ACC112 (cell line): ENCODE measurements at regions not wholly inside any gene's neighbourhood (a gene's known extent, or its start where the extent isn't known, plus 50 kb on each side); places are given as distances from the start of the nearest gene placed in this dataset.

Experiments used
- H2AFZ ChIP-seq: fragments of 200-600 bp; sonication (generic); one replicate; pipeline ENCODE4 v1.6.0; 2017; ENCODE audit warnings: antibody characterized with exemption, low read length; ENCODE audit not compliant: unreplicated experiment
- H3K27ac ChIP-seq: fragments of 200-600 bp; sonication (generic); 2 replicates; pipeline ENCODE4 v1.5.1; 2014; ENCODE audit warnings: low read depth, mild to moderate bottlenecking, antibody characterized with exemption, low read length, moderate library complexity
- H3K27me3 ChIP-seq: fragments of 200-600 bp; sonication (generic); 2 replicates; pipeline ENCODE4 v1.6.1; 2014; ENCODE audit warnings: mild to moderate bottlenecking, antibody characterized with exemption, low read length, moderate library complexity, mixed read lengths; ENCODE audit not compliant: insufficient read depth
- H3K36me3 ChIP-seq: fragments of 200-600 bp; sonication (generic); 2 replicates; pipeline ENCODE4 v1.6.1; 2016; ENCODE audit warnings: mild to moderate bottlenecking, antibody characterized with exemption, low read length, moderate library complexity, mixed read lengths; ENCODE audit not compliant: insufficient read depth
- H3K4me1 ChIP-seq: fragments of 200-600 bp; sonication (generic); one replicate; pipeline ENCODE4 v1.6.1; 2016; ENCODE audit warnings: low read length, mixed read lengths; ENCODE audit not compliant: insufficient read depth, unreplicated experiment, control insufficient read depth
- H3K4me3 ChIP-seq: fragments of 200-600 bp; sonication (generic); 2 replicates; pipeline ENCODE4 v1.5.1; 2014; ENCODE audit warnings: mild to moderate bottlenecking, low read depth, low read length
- H3K79me2 ChIP-seq: fragments of 200-600 bp; sonication (generic); one replicate; pipeline ENCODE4 v1.6.0; 2016; ENCODE audit warnings: low read length; ENCODE audit not compliant: control insufficient read depth, unreplicated experiment, insufficient read depth

DNA sequence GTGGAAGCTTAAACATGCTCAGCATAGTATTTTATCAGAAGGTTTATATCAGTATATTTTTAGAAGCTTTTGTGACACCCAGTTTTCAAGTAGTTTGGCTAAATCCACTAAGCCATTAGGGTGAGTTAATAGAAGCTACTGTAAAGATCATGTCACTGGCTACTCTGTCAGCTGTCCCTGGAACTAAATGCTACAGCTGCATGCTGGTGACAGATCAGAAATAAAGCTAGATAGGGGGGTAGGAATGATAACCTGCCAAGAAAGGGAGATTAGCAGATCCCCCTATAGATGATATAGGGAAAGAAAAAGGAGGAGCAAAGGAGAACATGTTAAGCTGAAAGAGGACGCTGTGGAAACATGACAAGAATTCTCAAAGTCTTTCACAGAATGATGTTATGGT, 363.2 kb downstream of the QKI start:
- Histone ChIP-seq H3K4me3 (no peak overlapping the region), H3K27ac (no peak overlapping the region), H3K36me3 (no peaks in the 10 kb centered on the region)

DNA sequence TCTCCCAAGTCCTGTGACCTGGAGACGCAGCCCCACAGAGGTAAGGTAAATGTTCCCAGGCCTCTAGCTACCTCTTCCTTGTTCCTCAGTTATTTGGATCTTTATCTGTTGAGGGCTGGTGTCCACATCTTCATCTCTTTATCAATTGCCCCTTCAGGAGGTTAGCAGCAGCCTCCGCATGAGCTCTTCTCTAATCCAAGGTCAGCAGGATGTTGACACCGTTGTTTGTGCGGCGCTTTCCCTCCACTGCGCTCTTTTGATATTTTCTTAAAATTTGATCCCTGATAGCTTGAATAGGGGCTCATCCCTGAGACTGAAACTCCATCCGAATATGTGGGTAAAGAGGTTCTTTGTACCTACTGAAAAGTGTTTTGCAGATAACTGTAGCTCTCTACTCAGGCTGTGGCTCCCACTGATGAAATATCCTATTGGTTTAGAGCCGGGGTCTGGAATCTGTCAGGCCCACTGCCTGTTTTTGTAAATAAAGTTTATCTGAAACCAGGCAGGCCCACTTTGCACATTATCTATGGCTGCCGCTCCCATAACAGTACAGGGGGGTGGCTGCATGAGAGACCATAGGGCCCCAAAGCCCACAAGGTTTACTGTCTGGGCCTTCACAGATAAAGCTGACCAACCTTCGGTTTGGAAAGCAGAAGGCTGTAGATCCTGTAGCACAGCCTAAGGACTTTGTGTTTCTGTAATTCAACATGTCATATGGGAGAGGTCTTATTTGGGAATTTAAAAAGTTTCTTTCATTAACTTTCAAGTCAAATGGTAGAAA, 362.6 kb downstream of the QKI start:
- H3K79me2 ChIP-seq: no peaks in the 10 kb centered on the region
- no peak overlapping the region for H3K27ac ChIP-seq
- H3K4me3 ChIP-seq: no peak overlapping the region
- H3K36me3 ChIP-seq: no peaks in the 10 kb centered on the region
- H2AFZ ChIP-seq: no peak overlapping the region
- no peaks in the 10 kb centered on the region for H3K4me1 ChIP-seq
- no peaks in the 10 kb centered on the region for H3K27me3 ChIP-seq

More for the DNA sequence above, 363.2 kb downstream of the QKI start:
- no peaks in the 10 kb centered on the region for H3K27me3 ChIP-seq
- no peaks in the 10 kb centered on the region for H3K4me1 ChIP-seq
- no peak overlapping the region for H2AFZ ChIP-seq
- no peaks in the 10 kb centered on the region for H3K79me2 ChIP-seq

DNA sequence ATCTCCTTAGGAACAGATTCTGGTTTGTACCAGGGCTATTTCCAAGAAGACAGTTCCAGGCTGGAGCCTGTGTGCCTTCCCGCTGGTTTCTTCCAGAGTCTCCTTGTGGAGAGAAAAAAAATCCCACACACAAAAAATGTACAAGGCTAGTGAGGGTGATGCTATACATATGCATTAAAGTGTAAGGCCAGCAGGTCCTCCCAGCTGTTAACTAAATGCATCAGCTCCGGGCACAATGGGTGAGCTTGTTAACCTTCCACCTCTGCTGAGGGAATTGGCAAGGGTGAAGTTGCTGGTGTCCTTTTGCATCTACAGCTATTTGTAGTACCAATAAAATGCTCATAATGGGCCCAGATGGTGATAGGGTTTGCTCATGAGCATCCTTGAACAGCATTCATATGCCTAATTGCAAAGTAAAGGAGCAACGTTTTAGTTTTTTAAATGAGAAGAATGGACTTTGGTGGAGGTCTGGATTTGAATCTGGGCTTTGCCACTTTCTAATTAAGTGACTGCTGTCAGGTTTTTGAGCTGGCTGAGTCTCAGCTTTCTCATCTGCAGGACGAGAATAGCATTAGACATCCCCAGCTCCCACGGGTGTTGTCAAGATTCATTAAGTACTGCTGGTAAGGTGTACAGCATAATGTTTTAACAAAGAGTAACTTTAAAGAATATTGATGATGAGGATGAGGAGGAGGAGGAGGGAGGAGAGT, 361.8 kb downstream of the QKI start:
- Histone ChIP-seq H3K4me3 (no peak overlapping the region), H3K27me3 (no peaks in the 10 kb centered on the region), H3K4me1 (no peaks in the 10 kb centered on the region), H3K27ac (no peak overlapping the region), H3K36me3 (no peaks in the 10 kb centered on the region), H3K79me2 (no peaks in the 10 kb centered on the region), H2AFZ (no peak overlapping the region)

GRCh38 chr6:163775313-163775712, 360.8 kb downstream of the QKI start:
- Histone ChIP-seq H3K27me3 (no peaks in the 10 kb centered on the region), H3K27ac (no peak overlapping the region), H3K4me3 (no peak overlapping the region), H3K36me3 (no peaks in the 10 kb centered on the region), H3K4me1 (no peaks in the 10 kb centered on the region), H3K79me2 (no peaks in the 10 kb centered on the region), H2AFZ (no peak overlapping the region)

GRCh38 chr6:163774485-163774884, 360.0 kb downstream of the QKI start:
- H3K4me3 ChIP-seq: no peak overlapping the region
- H3K27me3 ChIP-seq: no peaks in the 10 kb centered on the region
- H3K79me2 ChIP-seq: no peaks in the 10 kb centered on the region
- no peaks in the 10 kb centered on the region for H3K36me3 ChIP-seq
- H2AFZ ChIP-seq: no peak overlapping the region
- H3K4me1 ChIP-seq: no peaks in the 10 kb centered on the region
- H3K27ac ChIP-seq: no peak overlapping the region

DNA sequence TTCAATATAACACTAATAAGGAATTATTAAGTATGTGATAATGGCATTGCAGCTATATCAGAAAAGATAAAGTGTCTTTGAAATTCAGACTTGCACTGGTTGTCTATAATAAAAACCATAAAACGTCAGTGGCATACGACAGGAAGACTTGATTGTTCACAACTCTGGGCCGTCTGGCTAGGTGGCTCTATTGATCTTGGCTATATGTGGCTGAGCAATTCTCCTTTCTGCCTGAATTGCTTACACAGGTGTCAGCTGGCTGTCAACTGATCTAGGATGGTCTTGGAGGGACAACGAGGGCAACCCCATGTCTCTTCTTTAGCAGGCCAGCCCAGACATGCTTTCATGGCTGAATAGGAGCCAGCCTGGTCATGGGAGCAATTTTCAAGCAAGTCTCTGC, 359.1 kb downstream of the QKI start:
- Histone ChIP-seq H3K4me3 (no peak overlapping the region), H3K4me1 (no peaks in the 10 kb centered on the region), H3K36me3 (no peaks in the 10 kb centered on the region), H3K79me2 (no peaks in the 10 kb centered on the region), H3K27ac (no peak overlapping the region), H2AFZ (no peak overlapping the region), H3K27me3 (no peaks in the 10 kb centered on the region)

GRCh38 chr6:163772701-163773100, 358.2 kb downstream of the QKI start:
- Histone ChIP-seq H3K27ac (no peak overlapping the region), H3K36me3 (no peaks in the 10 kb centered on the region), H2AFZ (no peak overlapping the region), H3K4me1 (no peaks in the 10 kb centered on the region), H3K79me2 (no peaks in the 10 kb centered on the region), H3K27me3 (no peaks in the 10 kb centered on the region), H3K4me3 (no peak overlapping the region)

DNA sequence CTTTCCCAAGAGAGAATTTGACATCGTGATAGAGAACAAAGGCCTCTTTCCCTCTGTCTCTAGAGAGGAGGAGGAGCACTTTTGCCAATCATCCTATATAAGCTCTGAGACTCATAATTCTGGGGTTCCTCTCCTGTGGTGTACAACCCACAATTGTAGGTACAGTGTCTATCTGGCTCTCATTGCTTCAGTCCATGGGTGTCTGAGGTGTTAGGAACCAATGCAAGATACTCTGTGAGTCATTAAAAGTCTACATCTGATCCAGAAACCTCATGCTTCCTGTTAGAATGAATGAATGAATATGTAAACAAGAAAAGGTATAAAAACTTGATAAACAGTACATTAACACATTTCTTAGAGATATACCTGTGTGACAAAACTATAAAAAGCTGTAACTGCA, 356.7 kb downstream of the QKI start:
- Histone ChIP-seq H3K36me3 (no peaks in the 10 kb centered on the region), H3K27me3 (no peaks in the 10 kb centered on the region), H3K27ac (no peak overlapping the region), H2AFZ (no peak overlapping the region), H3K79me2 (no peaks in the 10 kb centered on the region), H3K4me3 (no peak overlapping the region), H3K4me1 (no peaks in the 10 kb centered on the region)

DNA sequence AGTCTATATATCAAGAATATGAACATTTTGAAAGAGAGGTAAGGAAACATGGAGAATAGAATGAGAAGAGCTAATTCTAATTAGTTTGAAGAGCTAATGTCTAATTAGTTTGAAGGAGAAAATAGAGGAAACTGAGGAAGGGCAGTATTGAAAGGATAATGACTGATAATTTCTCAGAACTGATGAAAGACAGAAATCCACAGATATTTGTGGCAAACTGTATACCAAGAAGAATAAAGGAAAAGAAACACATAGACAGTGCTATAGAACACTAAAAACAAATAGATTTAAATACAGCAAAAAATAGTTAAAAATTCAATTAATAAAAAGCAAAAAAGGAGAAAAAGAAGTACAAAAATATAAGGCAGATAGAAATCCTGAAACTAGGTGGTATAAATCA, 354.4 kb downstream of the QKI start:
- no peaks in the 10 kb centered on the region for H3K27me3 ChIP-seq
- no peaks in the 10 kb centered on the region for H3K4me1 ChIP-seq
- H2AFZ ChIP-seq: no peak overlapping the region
- H3K36me3 ChIP-seq: no peaks in the 10 kb centered on the region
- no peak overlapping the region for H3K4me3 ChIP-seq
- H3K79me2 ChIP-seq: no peaks in the 10 kb centered on the region
- H3K27ac ChIP-seq: no peak overlapping the region

- Histone ChIP-seq H3K27ac (no peak overlapping the region), H3K4me1 (no peaks in the 10 kb centered on the region)
Observed at GRCh38 chr6:163766936-163767335, 352.4 kb downstream of the QKI start.

GRCh38 chr6:163765335-163765734, 350.8 kb downstream of the QKI start:
- Histone ChIP-seq H3K4me3 (no peak overlapping the region), H3K27me3 (no peaks in the 10 kb centered on the region), H3K36me3 (no peaks in the 10 kb centered on the region), H3K4me1 (no peaks in the 10 kb centered on the region), H3K79me2 (no peaks in the 10 kb centered on the region), H3K27ac (no peak overlapping the region), H2AFZ (no peak overlapping the region)

More at GRCh38 chr6:163766936-163767335, 352.4 kb downstream of the QKI start:
- no peaks in the 10 kb centered on the region for H3K79me2 ChIP-seq
- no peak overlapping the region for H3K4me3 ChIP-seq
- H2AFZ ChIP-seq: no peak overlapping the region
- H3K27me3 ChIP-seq: no peaks in the 10 kb centered on the region
- no peaks in the 10 kb centered on the region for H3K36me3 ChIP-seq
